Osteocyte (in vitro differentiated cells): ENCODE measurements at regions not wholly inside any gene's neighbourhood (a gene's known extent, or its start where the extent isn't known, plus 50 kb on each side); places are given as distances from the start of the nearest gene placed in this dataset.

Source experiments
- DNase-seq: peaks from one replicate; pipeline ENCODE4 v3.0.0; 2021; ENCODE audit warnings: mixed read lengths; ENCODE audit not compliant: unreplicated experiment; ENCODE audit errors: extremely low spot score
- H3K27ac Mint-ChIP-seq: one replicate; pipeline ENCODE4 v1.8.0; 2021; ENCODE audit warnings: mild to moderate bottlenecking, mixed read lengths; ENCODE audit not compliant: unreplicated experiment
- H3K27me3 Mint-ChIP-seq: one replicate; pipeline ENCODE4 v1.8.0; 2021; ENCODE audit warnings: mixed read lengths; ENCODE audit not compliant: unreplicated experiment
- H3K36me3 Mint-ChIP-seq: one replicate; pipeline ENCODE4 v1.8.0; 2021; ENCODE audit warnings: mixed read lengths; ENCODE audit not compliant: unreplicated experiment
- H3K4me1 Mint-ChIP-seq: one replicate; pipeline ENCODE4 v1.8.0; 2021; ENCODE audit warnings: mixed read lengths; ENCODE audit not compliant: unreplicated experiment
- H3K4me3 Mint-ChIP-seq: one replicate; pipeline ENCODE4 v1.8.0; 2021; ENCODE audit warnings: mild to moderate bottlenecking, moderate library complexity, mixed read lengths; ENCODE audit not compliant: unreplicated experiment
- H3K9me3 Mint-ChIP-seq: one replicate; pipeline ENCODE4 v1.8.0; 2021; ENCODE audit warnings: mixed read lengths; ENCODE audit not compliant: unreplicated experiment
- TF ChIP-seq, protein P1 (sequence below): fragments of 200-600 bp; sonication (generic); IDR thresholded peaks from 2 replicates; pipeline ENCODE4 v1.5.0; 2021; ENCODE audit warnings: antibody characterized with exemption, mild to moderate bottlenecking, moderate library complexity

DNA sequence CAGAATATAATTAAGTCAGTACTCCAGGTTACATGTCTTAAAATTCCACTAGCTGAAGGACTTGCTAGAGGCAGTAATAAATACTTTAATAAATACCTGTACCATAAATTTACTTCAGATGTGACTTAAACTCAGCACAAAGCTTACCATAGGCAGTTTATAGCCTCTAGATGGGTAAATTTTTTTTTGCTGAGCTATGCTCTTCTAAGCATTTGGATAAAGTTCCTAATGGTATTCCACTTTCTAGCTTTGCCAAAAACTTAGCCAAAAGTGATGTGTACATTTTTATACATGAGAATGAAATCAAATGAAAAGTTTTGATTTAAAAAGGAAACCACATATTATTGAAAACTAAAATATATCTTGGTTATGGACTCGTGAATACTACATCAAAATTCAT lies 63.7 kb upstream of the DHX40 start:
- Mint-ChIP-seq H3K4me3 (no peak overlapping the region), H3K27me3 (peaks cover 16% of the 10 kb centered on the region), H3K27ac (no peak overlapping the region), H3K36me3 (no peaks in the 10 kb centered on the region), H3K4me1 (peaks cover 20% of the 10 kb centered on the region), H3K9me3 (no peaks in the 10 kb centered on the region)
- TF ChIP-seq, protein P1, sequence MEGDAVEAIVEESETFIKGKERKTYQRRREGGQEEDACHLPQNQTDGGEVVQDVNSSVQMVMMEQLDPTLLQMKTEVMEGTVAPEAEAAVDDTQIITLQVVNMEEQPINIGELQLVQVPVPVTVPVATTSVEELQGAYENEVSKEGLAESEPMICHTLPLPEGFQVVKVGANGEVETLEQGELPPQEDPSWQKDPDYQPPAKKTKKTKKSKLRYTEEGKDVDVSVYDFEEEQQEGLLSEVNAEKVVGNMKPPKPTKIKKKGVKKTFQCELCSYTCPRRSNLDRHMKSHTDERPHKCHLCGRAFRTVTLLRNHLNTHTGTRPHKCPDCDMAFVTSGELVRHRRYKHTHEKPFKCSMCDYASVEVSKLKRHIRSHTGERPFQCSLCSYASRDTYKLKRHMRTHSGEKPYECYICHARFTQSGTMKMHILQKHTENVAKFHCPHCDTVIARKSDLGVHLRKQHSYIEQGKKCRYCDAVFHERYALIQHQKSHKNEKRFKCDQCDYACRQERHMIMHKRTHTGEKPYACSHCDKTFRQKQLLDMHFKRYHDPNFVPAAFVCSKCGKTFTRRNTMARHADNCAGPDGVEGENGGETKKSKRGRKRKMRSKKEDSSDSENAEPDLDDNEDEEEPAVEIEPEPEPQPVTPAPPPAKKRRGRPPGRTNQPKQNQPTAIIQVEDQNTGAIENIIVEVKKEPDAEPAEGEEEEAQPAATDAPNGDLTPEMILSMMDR = no peak
- no peak for DNase-seq

DNA sequence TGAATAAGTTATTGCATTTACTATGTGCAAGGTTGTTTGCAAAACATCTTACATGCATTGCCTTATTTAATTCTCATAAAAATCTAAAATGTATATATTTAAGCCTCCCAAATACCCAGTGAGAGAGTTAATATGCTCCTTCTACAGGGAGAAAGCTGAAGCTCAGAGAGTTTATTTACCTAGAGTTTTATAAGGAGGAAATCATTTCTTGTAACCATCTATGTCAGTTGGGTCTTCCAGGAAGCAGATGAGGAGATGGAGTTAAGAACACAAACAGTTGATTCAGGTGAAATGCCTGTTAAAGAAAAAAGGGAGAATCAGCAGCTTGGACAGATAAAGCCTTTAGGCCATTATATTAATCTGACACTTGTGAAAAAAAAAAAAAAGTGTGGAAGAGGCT lies 62.6 kb upstream of the DHX40 start:
- Mint-ChIP-seq H3K9me3 (no peaks in the 10 kb centered on the region), H3K4me1 (peaks cover 16% of the 10 kb centered on the region), H3K27ac (no peak overlapping the region), H3K36me3 (no peaks in the 10 kb centered on the region), H3K4me3 (no peak overlapping the region), H3K27me3 (peaks cover 16% of the 10 kb centered on the region)
- no peak for DNase-seq
- TF ChIP-seq, protein P1 = no peak

DNA sequence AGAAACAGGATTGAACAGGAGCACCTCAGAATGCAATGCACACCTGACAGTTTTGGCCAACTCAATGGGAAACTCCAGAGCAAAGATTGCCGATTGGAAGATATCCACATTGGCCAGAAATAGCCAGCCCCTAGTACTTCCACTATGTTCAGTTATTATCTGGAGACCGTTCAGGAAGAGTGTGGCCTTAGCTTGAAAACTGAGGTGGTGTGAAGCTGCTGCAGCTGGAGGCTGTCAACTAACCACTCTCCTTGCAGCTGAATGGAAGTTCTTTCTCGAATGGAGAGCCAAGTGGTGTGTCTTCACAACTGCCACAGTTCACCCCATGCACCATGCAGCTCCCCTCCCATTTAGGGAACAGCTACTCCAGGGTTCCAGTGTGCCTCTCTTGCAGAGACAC lies 61.9 kb upstream of the DHX40 start:
- Mint-ChIP-seq H3K27ac (no peak overlapping the region), H3K4me3 (no peak overlapping the region), H3K9me3 (no peaks in the 10 kb centered on the region), H3K27me3 (peaks cover 16% of the 10 kb centered on the region), H3K4me1 (peaks cover 9% of the 10 kb centered on the region), H3K36me3 (no peaks in the 10 kb centered on the region)
- DNase-seq = peak; percentile 23
- TF ChIP-seq, protein P1 = no peak

GRCh38 chr17:59504821-59505220 lies 60.6 kb upstream of the DHX40 start:
- DNase-seq = peak; percentile 57
- Mint-ChIP-seq H3K4me1 (no peaks in the 10 kb centered on the region), H3K9me3 (no peaks in the 10 kb centered on the region), H3K27me3 (peaks cover 16% of the 10 kb centered on the region), H3K27ac (no peak overlapping the region), H3K36me3 (no peaks in the 10 kb centered on the region), H3K4me3 (no peak overlapping the region)
- TF ChIP-seq, protein P1 = no peak

GRCh38 chr17:59505610-59506276 lies 59.7 kb upstream of the DHX40 start:
- Mint-ChIP-seq H3K27ac (no peak overlapping the region), H3K9me3 (no peaks in the 10 kb centered on the region), H3K4me1 (no peaks in the 10 kb centered on the region), H3K27me3 (peaks cover 20% of the 10 kb centered on the region), H3K4me3 (no peak overlapping the region), H3K36me3 (no peaks in the 10 kb centered on the region)
- TF ChIP-seq, protein P1 = no peak
- DNase-seq = peak; percentile 63
